AG20443 (cell line): ENCODE measurements at regions not wholly inside any gene's neighbourhood (a gene's known extent, or its start where the extent isn't known, plus 50 kb on each side); places are given as distances from the start of the nearest gene placed in this dataset.

Source experiments
- DNase-seq: peaks from one replicate; pipeline ENCODE4 v3.0.0; 2012; ENCODE audit warnings: low spot score, mixed read lengths

DNA sequence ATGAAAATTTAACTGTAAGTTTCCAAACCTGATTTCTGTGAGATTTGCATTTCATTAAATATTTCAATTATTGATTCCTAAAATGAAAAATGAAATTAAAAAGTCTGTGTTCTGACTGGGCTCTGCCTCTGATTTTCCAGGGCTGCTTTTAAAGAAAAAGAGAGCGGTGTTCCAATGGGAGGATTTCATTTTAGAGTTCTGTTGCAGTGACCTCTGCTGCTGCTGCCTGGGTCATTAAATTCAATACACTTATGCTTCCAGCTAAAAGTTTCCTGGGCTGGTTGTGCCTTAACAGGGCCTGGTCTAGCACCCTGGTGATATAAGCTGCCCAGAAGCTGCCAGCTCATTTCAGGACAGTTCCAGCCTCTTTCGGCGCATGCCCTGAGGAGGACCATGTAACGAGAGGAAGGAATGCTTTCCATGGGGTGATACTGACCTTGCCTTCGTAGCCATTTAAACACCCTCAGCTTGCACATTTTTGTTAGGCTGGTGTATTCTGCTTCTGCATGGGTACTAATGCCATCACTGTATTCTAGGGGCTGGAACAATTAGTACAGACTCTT is 93.3 kb downstream of the TMEM174 start:
- no peak for DNase-seq

DNA sequence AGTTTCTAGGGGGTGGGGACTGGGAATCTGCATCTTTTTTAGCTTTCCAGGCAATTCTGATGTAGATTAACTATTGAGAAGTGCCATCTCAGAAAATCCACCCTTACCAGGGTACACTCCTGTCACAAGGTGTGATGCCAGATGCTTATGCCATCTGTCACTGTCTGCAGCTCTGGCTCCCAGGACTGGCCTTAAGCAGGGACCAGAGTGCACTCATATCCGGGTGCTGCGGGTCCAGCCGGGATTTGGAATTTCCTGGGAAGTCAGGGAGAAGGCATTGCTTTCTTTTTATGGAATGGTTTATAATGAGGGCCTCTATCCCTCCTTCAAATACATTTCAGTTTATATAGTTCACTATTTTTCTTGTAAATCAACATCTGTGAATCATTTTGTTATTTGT is 92.6 kb downstream of the TMEM174 start:
- DNase-seq, result no peak

DNA sequence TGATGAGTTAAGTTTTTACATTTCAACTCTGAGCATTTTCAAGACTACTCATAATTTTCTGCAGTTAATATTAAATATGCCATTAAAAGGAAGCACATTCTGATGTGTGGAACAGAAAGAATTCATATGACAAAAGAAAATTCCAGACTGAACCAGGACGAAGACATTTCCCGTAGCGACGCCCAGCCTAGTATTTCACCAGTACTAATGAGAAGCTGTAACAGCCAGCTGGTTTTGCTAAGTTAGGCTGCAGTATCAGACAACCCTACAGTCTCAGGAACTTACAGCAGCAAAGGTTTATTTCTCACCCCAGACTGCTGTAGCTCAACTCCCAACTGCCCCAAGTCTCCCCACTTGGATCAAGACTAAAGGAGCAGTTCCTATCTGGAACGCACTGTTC is 91.6 kb downstream of the TMEM174 start:
- peak; percentile 42 for DNase-seq

- DNase-seq, result peak; percentile 66
Measured at GRCh38 chr5:73263001-73263710, 90.2 kb downstream of the TMEM174 start.

GRCh38 chr5:73256862-73257261 is 83.9 kb downstream of the TMEM174 start:
- no peak for DNase-seq

DNA sequence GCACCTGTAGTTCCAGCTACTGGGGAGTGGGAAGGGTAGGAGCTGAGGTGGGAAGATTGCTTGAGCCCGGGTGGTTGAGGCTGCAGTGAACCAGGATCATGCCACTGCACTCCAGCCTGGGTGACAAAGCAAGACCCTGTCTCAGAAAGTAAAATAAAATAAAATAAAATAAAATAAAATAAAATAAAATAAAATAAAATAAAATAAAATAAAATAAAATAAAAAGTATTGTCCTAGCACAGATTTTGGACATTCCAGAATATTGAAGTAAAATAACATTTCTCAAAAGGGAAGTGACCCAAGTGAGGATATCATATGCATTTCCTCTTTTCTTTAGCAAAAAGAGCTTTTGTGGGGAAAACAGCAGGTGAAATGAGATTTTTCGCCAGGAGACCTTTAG is 83.5 kb downstream of the TMEM174 start:
- DNase-seq, result no peak

DNA sequence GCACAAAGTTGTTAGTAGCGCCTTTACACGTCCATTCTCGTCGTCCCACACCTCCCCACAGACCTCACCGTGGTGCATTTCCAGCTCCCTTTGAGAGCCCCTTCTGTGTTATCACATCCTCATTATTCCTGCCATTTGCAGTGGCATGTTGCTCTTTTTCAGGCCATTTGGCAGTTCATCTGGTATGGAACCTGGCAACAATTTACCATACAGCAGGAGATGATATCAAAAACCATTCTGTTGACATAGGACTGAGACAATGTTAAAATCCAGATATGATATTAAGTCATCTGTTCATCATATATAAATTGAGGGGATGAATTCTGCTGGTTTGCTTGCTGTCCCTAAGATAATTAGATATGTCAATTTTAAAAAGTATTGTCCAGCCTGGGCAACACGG is 83.0 kb downstream of the TMEM174 start:
- no peak for DNase-seq

DNA sequence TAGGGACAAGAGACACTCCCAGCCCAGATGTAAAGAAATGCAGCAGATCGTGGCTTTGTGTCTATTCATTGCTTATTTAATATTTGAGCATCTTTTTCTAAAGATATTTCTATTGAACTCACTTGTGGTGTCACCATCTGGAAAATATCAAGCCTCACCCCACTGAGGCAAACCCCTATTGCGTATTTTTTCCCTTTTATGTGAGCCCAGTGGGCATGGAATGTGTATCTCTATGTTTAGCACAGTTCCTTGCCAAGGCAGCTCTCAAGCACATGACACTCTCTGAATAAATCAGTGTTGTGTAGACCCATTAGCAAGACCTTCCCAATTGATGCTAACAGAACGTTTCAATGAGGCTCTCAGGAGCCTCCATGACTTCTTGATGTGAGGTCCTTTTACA is 81.6 kb downstream of the TMEM174 start:
- peak; percentile 43 for DNase-seq

- no peak for DNase-seq
Measured at GRCh38 chr5:73253047-73253660, 80.2 kb downstream of the TMEM174 start.

- no peak for DNase-seq
Measured at GRCh38 chr5:73250645-73251044, 77.7 kb downstream of the TMEM174 start.

GRCh38 chr5:73242735-73243134 is 69.7 kb downstream of the TMEM174 start:
- DNase-seq, result no peak

- no peak for DNase-seq
Measured at GRCh38 chr5:73238873-73239272, 65.9 kb downstream of the TMEM174 start.

DNA sequence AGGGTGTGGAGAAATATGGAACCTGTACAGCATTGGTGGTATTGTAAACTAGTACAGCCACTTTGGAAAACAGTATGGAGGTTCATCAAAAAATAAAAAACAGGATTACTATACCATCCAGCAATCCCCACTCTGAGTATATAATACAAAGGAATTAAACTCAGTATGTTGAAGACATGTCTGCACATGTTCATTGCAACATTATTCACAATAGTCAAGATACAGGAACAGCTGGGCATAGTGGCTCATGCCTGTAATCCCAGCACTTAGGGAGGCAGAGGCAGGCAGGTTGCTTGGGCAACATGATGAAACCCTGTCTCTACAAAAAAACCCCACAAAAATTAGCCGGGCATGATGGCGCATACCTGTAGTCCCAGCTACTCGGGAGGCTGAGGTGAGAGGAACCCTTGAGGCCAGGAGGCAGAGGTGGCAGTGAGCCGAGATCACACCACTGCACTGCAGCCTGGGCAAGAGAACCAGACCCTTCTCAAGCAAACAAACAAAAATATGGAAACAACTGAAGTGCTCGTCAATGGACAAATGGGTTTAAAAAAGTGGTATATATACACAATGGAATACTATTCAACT is 63.6 kb downstream of the TMEM174 start:
- DNase-seq, result no peak

DNA sequence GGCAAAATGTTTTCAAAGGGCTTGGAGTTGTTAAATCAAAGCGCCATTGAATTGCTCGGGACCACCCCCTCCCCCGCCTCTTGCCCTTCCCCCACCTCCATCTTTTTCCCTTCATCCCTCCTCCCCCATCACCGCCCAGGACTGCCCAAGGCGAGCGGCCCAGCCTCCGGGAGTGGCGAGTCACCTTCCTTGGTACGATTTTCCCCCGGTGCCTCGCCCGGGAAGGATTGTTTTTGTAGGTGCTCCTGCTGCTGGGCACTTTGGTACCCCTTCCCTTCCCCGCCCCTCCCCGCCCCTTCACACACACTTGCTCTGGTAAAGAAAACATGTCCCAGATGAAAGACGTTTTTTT is 61.2 kb downstream of the TMEM174 start:
- DNase-seq, result no peak

- no peak for DNase-seq
Measured at GRCh38 chr5:73233461-73234203, 60.6 kb downstream of the TMEM174 start.

DNA sequence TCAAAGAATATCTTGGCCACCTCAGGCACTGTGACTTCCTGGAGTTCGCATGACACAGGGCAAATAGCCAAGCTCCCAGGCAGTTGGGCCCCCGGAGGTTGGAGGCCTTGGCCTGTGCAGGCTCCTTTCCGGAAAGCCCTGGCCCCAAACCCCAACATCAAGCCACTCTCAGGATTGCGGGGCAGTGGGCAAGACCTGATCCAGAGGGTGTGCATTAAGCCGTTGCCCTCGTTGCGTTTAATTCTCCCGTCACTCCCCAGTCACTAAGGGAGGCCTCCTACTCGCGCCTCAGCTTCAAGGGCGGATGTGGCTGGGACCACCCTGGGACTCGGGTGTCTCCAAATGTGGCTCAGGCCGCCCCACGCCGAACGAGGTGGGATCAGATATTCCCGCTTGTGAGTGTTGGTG is 60.1 kb downstream of the TMEM174 start:
- DNase-seq, result no peak

DNA sequence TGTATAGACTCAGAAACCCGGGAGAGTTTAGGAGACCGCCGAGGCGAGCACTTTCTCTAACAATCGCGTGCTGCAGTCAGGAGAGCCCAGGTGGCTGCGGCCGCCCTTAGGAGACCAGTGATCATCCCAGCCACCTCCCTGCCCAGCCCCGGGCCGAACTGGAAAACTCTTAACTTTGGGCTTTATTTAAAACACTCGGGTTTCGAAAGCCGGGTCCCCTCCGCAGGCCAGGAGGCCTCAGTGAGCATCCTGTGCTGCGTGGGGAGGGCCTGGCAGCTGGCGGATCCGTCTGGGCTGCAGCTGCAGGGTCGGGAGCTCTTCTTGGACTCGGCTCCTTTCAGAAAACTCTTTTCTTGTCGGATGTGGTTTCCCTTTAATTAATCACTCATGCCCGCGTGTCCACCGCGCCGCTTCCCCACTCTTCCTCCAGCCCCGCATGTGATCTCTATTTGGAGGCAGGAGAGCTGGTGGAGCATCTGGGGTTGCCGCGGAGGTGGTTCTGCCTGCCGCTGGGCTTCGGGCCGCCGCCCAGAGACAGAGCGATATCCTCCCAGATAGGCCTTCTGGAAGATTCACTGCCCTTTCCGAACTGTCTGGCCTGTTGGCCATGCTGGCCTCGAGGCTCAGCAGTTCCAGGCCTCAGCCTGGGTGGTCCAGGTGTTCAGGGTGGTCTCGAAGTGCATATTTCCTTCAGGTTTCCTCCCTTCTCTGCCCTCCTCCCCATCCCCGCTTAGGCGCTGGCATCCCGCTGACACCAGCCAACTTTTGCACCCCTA is 59.5 kb downstream of the TMEM174 start:
- DNase-seq, result peak; percentile 40

DNA sequence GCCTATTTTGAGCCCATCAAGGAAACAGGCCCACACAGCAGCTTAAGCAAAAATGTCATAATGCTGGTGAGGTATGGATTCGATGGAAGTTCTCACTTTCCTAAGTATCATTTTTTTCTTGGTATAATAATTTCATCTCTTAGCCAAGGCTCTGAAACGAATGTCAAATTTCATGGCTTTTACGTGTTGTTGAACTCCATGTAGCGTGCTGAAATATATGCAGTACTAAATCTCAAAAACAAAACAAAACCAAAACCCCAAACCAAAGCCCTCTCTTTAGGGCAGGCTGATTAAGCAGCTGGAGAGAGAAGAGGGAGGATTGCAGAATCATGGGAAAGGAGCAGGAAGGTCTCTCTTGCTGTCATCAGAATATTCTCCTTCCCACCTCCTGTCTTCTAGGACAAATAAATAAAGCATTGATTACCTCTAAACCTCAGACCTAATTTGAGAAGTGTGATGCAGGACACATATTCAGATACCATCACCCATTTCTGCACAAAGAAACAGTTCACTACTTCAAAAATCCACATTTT is 58.3 kb downstream of the TMEM174 start:
- no peak for DNase-seq

GRCh38 chr5:73230264-73231245 is 57.6 kb downstream of the TMEM174 start:
- no peak for DNase-seq

- peak; percentile 55 for DNase-seq
Measured at GRCh38 chr5:73229271-73229670, 56.3 kb downstream of the TMEM174 start.
